AG08395 (cell line): ENCODE measurements at regions not wholly inside any gene's neighbourhood (a gene's known extent, or its start where the extent isn't known, plus 50 kb on each side); places are given as distances from the start of the nearest gene placed in this dataset.

ENCODE experiments used
- DNase-seq: peaks from one replicate; pipeline ENCODE4 v3.0.0; 2012; ENCODE audit warnings: mixed read lengths, low spot score

- no peak for DNase-seq
These were observed 257.7 kb downstream of the TXNL1 start for GRCh38 chr18:56380685-56381084.

DNA sequence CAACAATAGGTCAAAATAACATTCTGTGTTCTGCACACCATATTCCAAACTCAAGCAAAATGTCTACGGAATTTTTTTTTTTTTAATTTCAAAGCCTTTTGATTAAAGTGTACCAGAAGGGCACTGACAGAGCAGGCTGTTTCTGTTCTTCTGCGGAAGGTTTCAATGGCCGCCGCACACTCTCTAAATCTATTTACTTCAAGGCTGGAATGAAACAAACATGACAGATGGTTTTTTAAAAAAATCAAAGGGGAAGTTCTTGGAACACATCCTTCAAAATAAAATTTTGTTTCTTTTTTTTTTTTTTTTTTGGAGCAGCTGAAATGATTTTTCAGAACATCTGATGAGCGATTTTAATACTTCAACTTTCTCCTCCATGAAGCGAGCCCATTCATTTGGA is 259.1 kb downstream of the TXNL1 start:
- no peak for DNase-seq

GRCh38 chr18:56377231-56377630 is 261.2 kb downstream of the TXNL1 start:
- DNase-seq: peak; percentile 26

- no peak for DNase-seq
These were observed 264.3 kb downstream of the TXNL1 start for GRCh38 chr18:56374007-56374655.

DNA sequence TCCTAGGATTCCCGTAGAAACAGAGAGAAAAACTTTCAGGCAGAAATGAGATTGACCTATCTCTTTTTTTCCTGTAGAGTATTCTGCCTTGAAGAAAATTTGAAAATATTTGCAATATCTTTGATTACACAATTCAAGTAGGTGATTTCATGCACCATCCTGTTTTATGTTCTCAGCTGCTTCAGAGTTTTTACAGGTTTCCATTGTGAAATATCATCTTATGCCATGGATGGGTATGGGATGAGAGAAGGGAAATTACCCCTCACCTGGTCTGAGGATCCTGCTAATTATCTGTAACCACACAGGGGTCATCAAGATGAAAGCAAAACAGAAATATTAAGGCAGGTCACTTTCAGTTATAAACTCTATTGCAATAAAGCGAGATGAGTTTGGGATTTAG is 264.8 kb downstream of the TXNL1 start:
- no peak for DNase-seq

GRCh38 chr18:56368066-56368465 is 270.3 kb downstream of the TXNL1 start:
- no peak for DNase-seq

- DNase-seq: no peak
These were observed 279.6 kb downstream of the TXNL1 start for GRCh38 chr18:56358608-56359280.

- no peak for DNase-seq
These were observed 284.6 kb downstream of the TXNL1 start for GRCh38 chr18:56353663-56354260.

GRCh38 chr18:56351911-56352500 is 286.4 kb downstream of the TXNL1 start:
- no peak for DNase-seq

DNA sequence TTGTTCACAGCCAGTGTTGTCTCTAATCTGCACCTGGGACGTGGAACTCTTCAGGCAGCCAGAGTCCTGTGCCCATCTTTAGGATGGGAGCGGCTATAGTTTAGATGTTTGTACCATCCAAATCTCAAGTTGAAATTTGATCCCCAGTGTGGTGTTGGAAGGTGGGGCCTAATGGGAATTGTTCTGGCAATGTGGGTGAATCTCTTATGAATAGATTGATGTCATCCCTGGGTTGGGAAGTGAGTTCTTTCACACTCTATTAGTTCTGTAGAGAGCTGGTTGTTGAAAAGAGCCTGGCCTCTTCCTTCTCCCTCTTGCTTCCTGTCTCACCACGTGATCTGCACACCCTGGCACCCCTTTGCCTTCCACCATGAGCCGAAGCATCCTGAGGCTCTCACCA is 300.9 kb downstream of the TXNL1 start:
- DNase-seq: no peak

DNA sequence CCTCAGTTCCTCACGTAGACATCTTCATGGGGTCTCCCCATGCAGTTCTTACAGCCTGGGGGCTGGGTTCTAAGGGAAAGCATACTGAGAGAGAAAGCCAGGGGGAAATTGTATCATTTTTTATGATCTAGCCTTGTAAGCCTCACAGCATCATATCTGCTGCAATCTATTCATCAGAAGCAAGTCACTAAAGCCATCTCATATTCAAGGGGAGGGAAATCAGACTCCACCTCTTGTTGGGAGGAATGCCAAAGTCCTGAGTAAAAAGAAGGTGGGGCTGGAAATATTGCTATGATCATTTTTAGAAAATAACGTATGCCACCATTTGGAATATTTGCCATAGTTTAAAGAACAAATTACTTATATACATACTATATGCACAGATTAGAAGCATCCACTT is 304.6 kb downstream of the TXNL1 start:
- no peak for DNase-seq

- no peak for DNase-seq
These were observed 305.2 kb downstream of the TXNL1 start for GRCh38 chr18:56333146-56333545.

DNA sequence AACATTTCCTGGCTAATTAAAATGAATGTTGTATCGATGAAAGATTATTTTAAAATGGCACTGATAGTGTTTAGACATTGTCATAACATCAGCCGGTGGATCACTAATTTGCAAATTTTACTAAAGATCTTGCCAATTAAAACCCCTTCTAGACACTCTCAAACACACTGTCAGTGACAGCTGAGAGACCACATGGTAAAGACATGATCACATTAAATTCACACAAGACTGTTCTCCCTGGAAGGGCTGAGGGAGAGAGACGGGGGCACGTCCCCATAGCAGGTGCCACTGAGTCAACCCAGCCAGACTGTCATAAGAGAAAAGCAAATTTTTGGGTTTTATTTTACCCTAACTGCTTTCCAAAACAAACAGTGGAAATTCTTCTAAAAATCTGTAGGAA is 306.0 kb downstream of the TXNL1 start:
- DNase-seq: no peak

GRCh38 chr18:56330366-56331110 is 307.9 kb downstream of the TXNL1 start:
- no peak for DNase-seq

GRCh38 chr18:56329536-56329935 is 308.9 kb downstream of the TXNL1 start:
- no peak for DNase-seq

DNA sequence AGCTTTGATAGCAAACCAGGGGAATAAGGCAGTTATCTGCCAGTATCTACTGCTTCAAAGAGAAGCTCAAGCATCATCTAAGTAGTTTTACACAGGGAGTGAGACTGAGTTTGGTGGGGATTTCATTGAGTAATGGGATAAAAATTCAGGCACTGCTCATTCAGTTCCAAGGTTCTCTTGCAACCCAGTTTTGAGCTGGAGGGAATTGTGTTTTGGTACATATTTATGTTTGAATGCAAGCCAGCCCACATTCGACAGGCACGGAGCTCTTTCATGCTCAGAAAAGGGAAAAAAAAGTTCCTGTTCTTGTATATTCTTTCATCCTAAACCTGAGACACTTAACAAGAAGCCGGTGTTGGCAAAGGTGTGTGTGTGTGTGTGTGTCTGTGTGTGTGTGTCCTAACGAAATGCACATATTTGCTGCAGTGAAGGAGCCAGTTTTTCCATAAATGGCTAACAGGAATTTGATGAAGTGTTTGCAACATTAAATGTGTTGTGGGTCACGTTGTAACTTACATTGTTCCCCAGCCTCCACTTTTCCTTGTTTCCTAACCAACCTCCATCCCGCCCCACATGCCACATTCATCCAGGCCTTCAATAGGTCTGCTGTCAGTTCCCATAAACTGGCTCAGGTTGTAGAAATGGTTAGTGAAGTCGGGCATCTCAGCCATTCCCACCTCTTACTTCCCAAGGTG is 311.1 kb downstream of the TXNL1 start:
- peak; percentile 61 for DNase-seq

DNA sequence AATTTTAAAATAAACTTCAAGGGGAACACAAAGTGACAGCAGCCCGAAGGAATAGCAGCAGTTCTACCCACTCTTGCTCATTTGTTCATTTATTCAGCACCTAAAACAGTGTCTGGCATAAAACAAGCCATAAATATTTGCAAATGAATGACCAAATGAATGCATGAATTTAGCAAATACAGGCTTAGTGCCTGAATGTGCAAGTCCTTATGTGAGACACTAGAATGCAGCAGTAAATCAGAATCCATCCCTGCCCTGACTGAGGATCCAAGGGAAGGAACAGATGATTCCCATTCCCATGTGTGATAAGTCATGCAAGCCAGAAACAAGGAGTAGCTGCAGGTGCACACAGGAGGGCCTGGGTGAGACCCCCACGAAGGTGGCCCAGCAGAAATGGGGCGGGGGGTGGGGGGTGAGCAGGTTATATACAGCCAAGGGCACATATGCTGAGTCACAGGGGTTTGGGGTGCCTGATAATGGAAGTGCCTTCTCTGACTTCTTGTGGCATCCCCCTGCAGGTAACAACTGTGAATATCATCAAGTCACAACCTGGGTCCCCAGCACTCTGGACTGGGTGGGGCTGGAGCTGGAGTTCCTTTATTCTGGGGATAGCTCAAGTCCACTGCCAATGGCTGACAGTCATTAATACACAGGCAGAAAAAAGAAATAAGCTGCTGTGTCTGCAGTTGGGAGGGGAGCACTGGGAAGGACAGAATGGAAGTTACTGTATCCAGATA is 311.9 kb downstream of the TXNL1 start:
- no peak for DNase-seq

- DNase-seq: no peak
These were observed 314.7 kb downstream of the TXNL1 start for GRCh38 chr18:56323673-56324072.

- DNase-seq: no peak
These were observed 316.0 kb downstream of the TXNL1 start for GRCh38 chr18:56322406-56322805.

- DNase-seq: no peak
These were observed 316.9 kb downstream of the TXNL1 start for GRCh38 chr18:56321470-56321869.

DNA sequence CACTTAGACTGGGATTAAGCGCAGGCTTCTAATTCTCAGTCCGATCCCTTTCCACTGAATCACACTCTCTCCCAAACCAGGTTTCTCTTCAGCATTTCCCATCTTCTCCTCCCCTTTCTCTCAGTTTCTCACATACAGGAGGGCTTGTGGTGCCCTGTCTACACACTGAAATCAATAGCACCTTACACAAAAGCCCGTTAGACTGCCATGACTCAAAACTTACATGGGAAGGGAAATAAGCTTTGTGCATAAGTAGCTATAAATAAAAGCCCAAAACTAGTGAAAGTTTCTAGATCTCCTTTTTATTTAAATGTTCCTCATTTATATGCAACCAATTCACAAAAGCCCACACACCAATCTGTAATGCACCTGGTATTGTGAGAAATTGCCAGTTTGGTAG is 318.4 kb downstream of the TXNL1 start:
- no peak for DNase-seq
